Epithelial cell of proximal tubule (primary cell): ENCODE measurements at regions not wholly inside any gene's neighbourhood (a gene's known extent, or its start where the extent isn't known, plus 50 kb on each side); places are given as distances from the start of the nearest gene placed in this dataset.
"Not testable (repeated sequence)": the region's sequence is repeated elsewhere in the genome, so short reads cannot be mapped to it uniquely, and the experiment has no call there.

ENCODE experiments used
- DNase-seq: peaks from one replicate; pipeline ENCODE4 v3.0.0-alpha.2; 2011; ENCODE audit warnings: low read depth
- H3K4me3 ChIP-seq: 2 replicates; pipeline ENCODE4 v1.5.1; 2011; ENCODE audit warnings: low read depth, mild to moderate bottlenecking, low read length
- CTCF ChIP-seq: conservative IDR thresholded peaks from 2 replicates; pipeline ENCODE4 v1.5.1; 2012; ENCODE audit warnings: low read depth, mild to moderate bottlenecking, low read length

- H3K4me3 ChIP-seq, result no peak overlapping the region
- DNase-seq, result no peak
- no peak for TF ChIP-seq CTCF
Measured at GRCh38 chr2:241967467-241968144, 98.1 kb downstream of the RTP5 start.

DNA sequence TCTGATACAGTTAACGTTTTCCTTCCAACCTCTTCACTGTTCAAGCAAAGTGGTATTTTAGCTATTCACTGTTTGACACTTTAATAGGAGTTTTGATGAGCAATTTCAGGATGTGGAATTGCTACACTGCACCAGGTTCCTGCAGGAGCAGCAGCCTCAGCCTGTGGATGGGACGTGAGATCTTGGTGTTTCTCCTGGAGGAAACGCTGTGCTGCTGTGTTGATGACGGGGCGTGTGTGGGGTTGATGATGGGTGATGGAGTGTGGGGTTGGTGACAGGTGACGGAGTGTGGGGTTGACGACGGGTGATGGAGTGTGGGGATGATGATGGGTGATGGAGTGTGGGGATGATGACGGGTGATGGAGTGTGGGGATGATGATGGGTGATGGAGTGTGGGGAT is 98.9 kb downstream of the RTP5 start:
- TF ChIP-seq CTCF, result no peak
- DNase-seq, result no peak
- H3K4me3 ChIP-seq, result no peak overlapping the region

GRCh38 chr2:241969182-241969581 is 99.7 kb downstream of the RTP5 start:
- not testable (repeated sequence) for H3K4me3 ChIP-seq, DNase-seq

- no peak overlapping the region for H3K4me3 ChIP-seq
- TF ChIP-seq CTCF, result no peak
- no peak for DNase-seq
Measured at GRCh38 chr2:241970716-241971115, 101.2 kb downstream of the RTP5 start.

DNA sequence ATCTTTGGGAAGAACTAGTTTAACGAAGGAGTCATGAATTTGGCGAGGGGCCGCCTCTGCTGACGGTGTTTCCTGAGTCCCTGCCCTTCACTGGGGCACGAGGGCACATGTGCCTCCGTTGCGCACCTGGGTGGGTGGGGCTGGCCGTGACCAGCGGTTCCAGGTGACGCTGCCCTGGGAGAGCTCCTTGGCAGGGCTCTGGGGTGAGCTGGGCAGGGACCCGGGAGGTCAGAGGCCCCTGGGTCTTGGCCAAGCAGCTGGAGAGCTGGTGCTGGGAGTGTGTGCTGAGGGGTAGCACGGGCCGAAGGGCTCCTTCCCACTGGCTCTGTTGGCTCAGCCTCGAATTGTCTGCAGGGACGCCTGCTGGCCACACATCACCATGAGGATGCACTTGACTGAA is 104.6 kb downstream of the RTP5 start:
- H3K4me3 ChIP-seq, result no peak overlapping the region
- no peak for DNase-seq
- no peak for TF ChIP-seq CTCF

DNA sequence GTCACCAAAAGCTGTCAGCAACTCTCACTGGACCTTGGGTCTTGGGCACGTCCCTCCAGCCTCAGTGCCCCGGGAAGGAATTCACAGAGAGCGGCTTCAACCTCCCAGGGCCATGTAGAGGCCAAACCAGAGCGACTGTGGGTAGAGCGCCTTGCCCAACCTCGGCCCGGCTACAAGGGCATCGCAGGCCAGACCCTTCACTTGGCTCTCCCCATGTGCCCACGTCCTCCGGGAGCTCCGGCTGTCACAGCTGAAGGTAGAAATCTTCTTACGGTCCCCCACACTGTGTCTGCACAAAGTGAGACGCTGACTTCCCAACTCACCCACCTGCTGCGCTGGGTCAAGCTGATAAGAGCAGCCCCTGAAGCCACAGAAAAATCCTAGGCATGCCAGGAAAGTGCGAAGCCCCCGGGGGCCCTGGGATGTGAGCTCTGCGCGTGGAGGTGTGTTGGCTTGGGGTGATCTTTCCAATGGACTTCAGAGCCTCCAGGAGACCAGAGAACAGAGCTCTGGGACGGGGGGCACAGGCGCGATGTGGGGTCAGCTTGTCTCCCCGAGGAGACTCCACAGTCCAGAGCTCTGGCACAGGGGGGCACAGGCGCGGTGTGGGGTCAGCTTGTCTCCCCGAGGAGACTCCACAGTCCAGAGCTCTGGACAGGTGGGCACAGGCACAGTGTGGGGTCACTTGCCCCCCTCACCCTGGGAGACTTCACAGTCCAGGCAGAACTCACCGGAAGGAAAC is 105.5 kb downstream of the RTP5 start:
- DNase-seq, result no peak
- TF ChIP-seq CTCF, result no peak
- no peak overlapping the region for H3K4me3 ChIP-seq

DNA sequence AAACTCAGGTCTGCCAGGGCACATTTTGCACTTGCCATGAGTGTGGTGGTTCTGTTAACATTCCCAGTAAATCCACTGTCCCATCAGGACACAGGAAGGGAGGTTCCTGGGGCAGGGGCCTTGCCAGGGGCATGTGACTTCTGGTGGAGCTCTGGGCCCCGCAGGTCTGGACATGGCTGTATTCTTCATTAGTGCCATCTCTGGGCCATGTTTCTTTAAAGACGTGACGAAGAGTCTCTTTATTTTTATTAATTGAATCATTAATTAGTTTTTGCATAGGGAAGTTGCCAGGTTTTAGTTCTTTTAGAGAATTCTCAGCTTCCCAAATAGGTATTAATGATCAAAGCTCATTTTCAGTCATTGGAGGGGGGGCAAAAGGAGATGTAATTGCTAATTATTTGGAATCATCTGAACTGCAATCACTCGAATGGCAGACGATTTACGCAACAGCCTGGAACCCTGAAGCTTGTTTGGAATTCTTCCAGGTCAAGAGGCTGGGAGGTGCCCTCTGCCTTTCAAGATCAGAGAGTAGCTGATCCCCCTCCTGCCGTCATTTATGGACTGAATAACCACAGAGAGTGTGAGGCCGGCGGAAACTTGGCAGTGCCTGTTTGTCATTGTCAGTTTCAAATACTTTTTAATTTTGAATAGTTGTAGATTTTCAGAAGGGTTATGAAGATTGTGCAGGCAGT is 106.2 kb downstream of the RTP5 start:
- DNase-seq, result no peak
- no peak overlapping the region for H3K4me3 ChIP-seq
- no peak for TF ChIP-seq CTCF
